Mesendoderm (in vitro differentiated cells): ENCODE measurements at regions not wholly inside any gene's neighbourhood (a gene's known extent, or its start where the extent isn't known, plus 50 kb on each side); places are given as distances from the start of the nearest gene placed in this dataset.

Experiments
- DNase-seq: peaks from one replicate; pipeline ENCODE4 v3.0.0; 2013
- H2AK5ac ChIP-seq: 2 replicates; pipeline ENCODE4 v1.6.1; 2013; ENCODE audit warnings: low read length, inconsistent platforms
- H2BK120ac ChIP-seq: 2 replicates; pipeline ENCODE4 v1.6.1; 2013; ENCODE audit warnings: low read depth, mild to moderate bottlenecking, low read length, moderate library complexity, mixed read lengths
- H2BK15ac ChIP-seq: replicated peaks from 2 replicates; pipeline ENCODE4 v1.6.1; 2013; ENCODE audit warnings: low read depth, mild to moderate bottlenecking, moderate library complexity
- H2BK5ac ChIP-seq: 2 replicates; pipeline ENCODE4 v1.6.1; 2013; ENCODE audit warnings: low read length, inconsistent platforms
- H3K18ac ChIP-seq: 2 replicates; pipeline ENCODE4 v1.6.1; 2013; ENCODE audit warnings: mild to moderate bottlenecking, low read length, mixed read lengths
- H3K23ac ChIP-seq: one replicate; pipeline ENCODE4 v1.6.1; 2013; ENCODE audit warnings: low read length
- H3K27ac ChIP-seq: 2 replicates; pipeline ENCODE4 v1.5.1; 2013; ENCODE audit warnings: low read depth, mild to moderate bottlenecking, inconsistent platforms, low read length, moderate library complexity
- H3K27me3 ChIP-seq: 2 replicates; pipeline ENCODE4 v1.6.1; 2013; ENCODE audit warnings: low read length, control low read depth, mild to moderate bottlenecking, inconsistent platforms; ENCODE audit not compliant: insufficient read depth, poor library complexity
- H3K36me3 ChIP-seq: 2 replicates; pipeline ENCODE4 v1.6.1; 2013; ENCODE audit warnings: low read length, inconsistent platforms; ENCODE audit not compliant: control insufficient read depth, insufficient read depth
- H3K4ac ChIP-seq: one replicate; pipeline ENCODE4 v1.6.1; 2013; ENCODE audit warnings: low read depth, mild to moderate bottlenecking, low read length, moderate library complexity
- H3K4me1 ChIP-seq: 2 replicates; pipeline ENCODE4 v1.6.1; 2013; ENCODE audit warnings: low read depth, low read length, inconsistent platforms; ENCODE audit not compliant: control insufficient read depth
- H3K4me2 ChIP-seq: 2 replicates; pipeline ENCODE4 v1.6.1; 2013; ENCODE audit warnings: low read length
- H3K4me3 ChIP-seq: 2 replicates; pipeline ENCODE4 v1.5.1; 2013; ENCODE audit warnings: mild to moderate bottlenecking, low read length
- H3K56ac ChIP-seq: one replicate; pipeline ENCODE4 v1.6.1; 2013; ENCODE audit warnings: low read length
- H3K79me1 ChIP-seq: 2 replicates; pipeline ENCODE4 v1.6.1; 2013; ENCODE audit warnings: low read length, inconsistent platforms
- H3K79me2 ChIP-seq: 2 replicates; pipeline ENCODE4 v1.6.1; 2013; ENCODE audit warnings: mild to moderate bottlenecking, low read length; ENCODE audit not compliant: control insufficient read depth, insufficient read depth
- H3K9ac ChIP-seq: 2 replicates; pipeline ENCODE4 v1.6.1; 2013; ENCODE audit warnings: low read length, inconsistent platforms
- H4K5ac ChIP-seq: one replicate; pipeline ENCODE4 v1.6.1; 2013; ENCODE audit warnings: low read length
- H4K8ac ChIP-seq: one replicate; pipeline ENCODE4 v1.6.1; 2013; ENCODE audit warnings: low read depth, mild to moderate bottlenecking, control low read depth, low read length, moderate library complexity
- WGBS: extraction: QIAGEN DNeasy Blood & Tissue Kit; methylation state at CpG from one replicate; pipeline ENCODE4 v1.1.7; 2013; ENCODE audit warnings: low lambda C conversion rate, missing lambda C conversion rate; ENCODE audit not compliant: insufficient coverage; ENCODE audit errors: extremely low coverage; 5-methylcytosine and 5-hydroxymethylcytosine counted together

GRCh38 chr13:106755542-106755941 lies 187.6 kb upstream of the ARGLU1 start:
- no peak overlapping the region for H2BK120ac ChIP-seq
- no peak overlapping the region for H3K56ac ChIP-seq
- H2AK5ac ChIP-seq = no peak overlapping the region
- H3K27me3 ChIP-seq = no peaks in the 10 kb centered on the region
- no CpG with 5 or more reads among the region's 9 CpGs for WGBS
- H2BK5ac ChIP-seq = no peak overlapping the region
- H3K4me1 ChIP-seq = no peaks in the 10 kb centered on the region
- H3K9ac ChIP-seq = no peak overlapping the region
- H3K4me2 ChIP-seq = no peak overlapping the region
- no peaks in the 10 kb centered on the region for H3K79me1 ChIP-seq
- DNase-seq = no peak
- no peak overlapping the region for H3K4me3 ChIP-seq
- no peak overlapping the region for H3K18ac ChIP-seq
- no peaks in the 10 kb centered on the region for H3K79me2 ChIP-seq
- H3K23ac ChIP-seq = no peak overlapping the region
- no peaks in the 10 kb centered on the region for H3K36me3 ChIP-seq
- H3K27ac ChIP-seq = no peak overlapping the region
- H4K8ac ChIP-seq = no peak overlapping the region
- H3K4ac ChIP-seq = no peak overlapping the region
- no peak overlapping the region for H4K5ac ChIP-seq
- H2BK15ac ChIP-seq = no peak overlapping the region

GRCh38 chr13:106753251-106753650 lies 185.3 kb upstream of the ARGLU1 start:
- Histone ChIP-seq H3K4me1 (no peaks in the 10 kb centered on the region), H3K23ac (no peak overlapping the region), H4K5ac (no peak overlapping the region), H3K79me1 (no peaks in the 10 kb centered on the region), H3K18ac (peak overlapping the region; percentile 24), H3K4me3 (no peak overlapping the region), H3K36me3 (no peaks in the 10 kb centered on the region), H2AK5ac (no peak overlapping the region), H4K8ac (no peak overlapping the region), H3K9ac (no peak overlapping the region), H2BK15ac (no peak overlapping the region), H3K79me2 (no peaks in the 10 kb centered on the region), H3K4me2 (no peak overlapping the region), H3K27ac (no peak overlapping the region), H3K4ac (no peak overlapping the region), H2BK120ac (no peak overlapping the region), H3K27me3 (no peaks in the 10 kb centered on the region), H2BK5ac (no peak overlapping the region), H3K56ac (no peak overlapping the region)
- no CpG with 5 or more reads among the region's 6 CpGs for WGBS
- DNase-seq = peak; percentile 29

- Histone ChIP-seq H4K5ac (no peak overlapping the region), H3K4ac (no peak overlapping the region), H2BK15ac (no peak overlapping the region), H3K79me2 (no peaks in the 10 kb centered on the region), H3K79me1 (no peaks in the 10 kb centered on the region), H3K23ac (no peak overlapping the region), H3K36me3 (no peaks in the 10 kb centered on the region), H3K9ac (no peak overlapping the region), H3K27ac (no peak overlapping the region), H3K27me3 (no peaks in the 10 kb centered on the region), H3K4me3 (no peak overlapping the region), H2AK5ac (no peak overlapping the region), H3K18ac (no peak overlapping the region), H3K4me2 (no peak overlapping the region), H3K56ac (no peak overlapping the region), H2BK5ac (no peak overlapping the region), H2BK120ac (no peak overlapping the region), H4K8ac (no peak overlapping the region), H3K4me1 (no peaks in the 10 kb centered on the region)
- DNase-seq = no peak
- no CpG with 5 or more reads among the region's 6 CpGs for WGBS
Observed at GRCh38 chr13:106752584-106753170, 184.7 kb upstream of the ARGLU1 start.

- H2BK120ac ChIP-seq = no peak overlapping the region
- H2BK5ac ChIP-seq = no peak overlapping the region
- H3K18ac ChIP-seq = no peak overlapping the region
- WGBS = no CpG with 5 or more reads among the region's 2 CpGs
- no peak overlapping the region for H3K23ac ChIP-seq
- no peak overlapping the region for H3K56ac ChIP-seq
- H4K8ac ChIP-seq = no peak overlapping the region
- no peak overlapping the region for H3K4me2 ChIP-seq
- no peak overlapping the region for H4K5ac ChIP-seq
- no peak overlapping the region for H2BK15ac ChIP-seq
- H3K4ac ChIP-seq = no peak overlapping the region
- H2AK5ac ChIP-seq = no peak overlapping the region
- H3K4me1 ChIP-seq = no peaks in the 10 kb centered on the region
- H3K9ac ChIP-seq = no peak overlapping the region
- no peaks in the 10 kb centered on the region for H3K27me3 ChIP-seq
- no peaks in the 10 kb centered on the region for H3K36me3 ChIP-seq
- H3K4me3 ChIP-seq = no peak overlapping the region
- H3K27ac ChIP-seq = no peak overlapping the region
- H3K79me1 ChIP-seq = no peaks in the 10 kb centered on the region
- no peaks in the 10 kb centered on the region for H3K79me2 ChIP-seq
- DNase-seq = no peak
Observed at GRCh38 chr13:106748785-106749184, 180.8 kb upstream of the ARGLU1 start.

- no peak overlapping the region for H3K9ac ChIP-seq
- H2BK5ac ChIP-seq = no peak overlapping the region
- no peak overlapping the region for H3K4me2 ChIP-seq
- H3K27me3 ChIP-seq = no peaks in the 10 kb centered on the region
- no peak overlapping the region for H3K18ac ChIP-seq
- H3K27ac ChIP-seq = no peak overlapping the region
- no peak overlapping the region for H2BK15ac ChIP-seq
- no peak overlapping the region for H4K5ac ChIP-seq
- H2AK5ac ChIP-seq = no peak overlapping the region
- no peak overlapping the region for H4K8ac ChIP-seq
- WGBS = no CpG with 5 or more reads among the region's 6 CpGs
- H3K56ac ChIP-seq = no peak overlapping the region
- no peaks in the 10 kb centered on the region for H3K79me1 ChIP-seq
- no peak overlapping the region for H3K23ac ChIP-seq
- no peaks in the 10 kb centered on the region for H3K79me2 ChIP-seq
- H3K4me3 ChIP-seq = no peak overlapping the region
- no peak overlapping the region for H2BK120ac ChIP-seq
- DNase-seq = no peak
- H3K4me1 ChIP-seq = no peaks in the 10 kb centered on the region
- H3K36me3 ChIP-seq = no peaks in the 10 kb centered on the region
- no peak overlapping the region for H3K4ac ChIP-seq
Observed at GRCh38 chr13:106744516-106744915, 176.6 kb upstream of the ARGLU1 start.

GRCh38 chr13:106738186-106738678 lies 170.3 kb upstream of the ARGLU1 start:
- Histone ChIP-seq H3K79me2 (no peaks in the 10 kb centered on the region), H3K4me1 (no peaks in the 10 kb centered on the region), H3K4ac (no peak overlapping the region), H3K4me2 (no peak overlapping the region), H3K18ac (no peak overlapping the region), H3K4me3 (no peak overlapping the region), H2BK5ac (no peak overlapping the region), H4K8ac (no peak overlapping the region), H3K23ac (no peak overlapping the region), H2BK15ac (no peak overlapping the region), H2AK5ac (no peak overlapping the region), H2BK120ac (no peak overlapping the region), H3K27ac (no peak overlapping the region), H3K9ac (no peak overlapping the region), H3K79me1 (no peaks in the 10 kb centered on the region), H3K56ac (no peak overlapping the region), H3K36me3 (no peaks in the 10 kb centered on the region), H3K27me3 (no peaks in the 10 kb centered on the region), H4K5ac (no peak overlapping the region)
- DNase-seq = no peak
- WGBS = no CpG with 5 or more reads among the region's 10 CpGs
